Smooth muscle cell (in vitro differentiated cells): ENCODE measurements at regions not wholly inside any gene's neighbourhood (a gene's known extent, or its start where the extent isn't known, plus 50 kb on each side); places are given as distances from the start of the nearest gene placed in this dataset.

Experiments
- DNase-seq: peaks from one replicate; lab custom pipeline; 2025; ENCODE audit not compliant: unreplicated experiment; lab: John Stamatoyannopoulos, UW
- H2AFZ ChIP-seq: fragments of 200-600 bp; sonication (generic); 2 replicates; pipeline ENCODE4 v1.6.0; 2016; ENCODE audit warnings: antibody characterized with exemption, low read depth, mild to moderate bottlenecking
- H3F3A ChIP-seq: fragments of 200-600 bp; sonication (generic); 2 replicates; pipeline ENCODE4 v1.6.0; 2017; ENCODE audit warnings: antibody characterized with exemption, low read depth
- H3K27ac ChIP-seq: fragments of 200-600 bp; sonication (generic); 2 replicates; pipeline ENCODE4 v1.5.1; 2016; ENCODE audit warnings: low read depth, mild to moderate bottlenecking
- H3K27me3 ChIP-seq: fragments of 200-600 bp; sonication (generic); 2 replicates; pipeline ENCODE4 v1.6.1; 2016; ENCODE audit warnings: low read depth, mild to moderate bottlenecking
- H3K36me3 ChIP-seq: fragments of 200-600 bp; sonication (generic); 2 replicates; pipeline ENCODE4 v1.5.1; 2016; ENCODE audit warnings: low read depth
- H3K4me1 ChIP-seq: fragments of 200-600 bp; sonication (generic); 2 replicates; pipeline ENCODE4 v1.5.1; 2016; ENCODE audit warnings: low read depth
- H3K4me2 ChIP-seq: fragments of 200-600 bp; sonication (generic); 2 replicates; pipeline ENCODE4 v1.6.0; 2016; ENCODE audit warnings: mild to moderate bottlenecking
- H3K4me3 ChIP-seq: fragments of 200-600 bp; sonication (generic); 2 replicates; pipeline ENCODE4 v1.5.1; 2016; ENCODE audit warnings: mild to moderate bottlenecking
- H3K79me2 ChIP-seq: fragments of 200-600 bp; sonication (generic); 2 replicates; pipeline ENCODE4 v1.6.0; 2016; ENCODE audit warnings: low read depth, mild to moderate bottlenecking
- H3K9ac ChIP-seq: fragments of 200-600 bp; sonication (generic); 2 replicates; pipeline ENCODE4 v1.6.0; 2016; ENCODE audit warnings: low read depth
- H3K9me3 ChIP-seq: fragments of 200-600 bp; sonication (generic); replicated peaks from 2 replicates; pipeline ENCODE4 v1.5.1; 2016; ENCODE audit warnings: low read depth
- H4K20me1 ChIP-seq: fragments of 200-600 bp; sonication (generic); 2 replicates; pipeline ENCODE4 v1.6.0; 2016; ENCODE audit warnings: low read depth
- CTCF ChIP-seq: fragments of 200-600 bp; sonication (generic); IDR thresholded peaks from 2 replicates; pipeline ENCODE4 v1.5.1; 2017; ENCODE audit warnings: borderline replicate concordance, mild to moderate bottlenecking, antibody characterized with exemption; ENCODE audit not compliant: insufficient read depth, poor library complexity, severe bottlenecking
- WGBS: methylation state at CpG from one replicate; pipeline ENCODE4 v1.1.7; 2016; ENCODE audit warnings: low lambda C conversion rate; 5-methylcytosine and 5-hydroxymethylcytosine counted together

- Histone ChIP-seq H3K27ac (no peak overlapping the region), H3K4me3 (no peak overlapping the region), H3K9me3 (no peaks in the 10 kb centered on the region), H4K20me1 (no peaks in the 10 kb centered on the region), H3K4me2 (no peak overlapping the region), H3F3A (peaks cover 6% of the 10 kb centered on the region), H3K27me3 (no peaks in the 10 kb centered on the region), H3K9ac (no peak overlapping the region), H2AFZ (no peak overlapping the region), H3K36me3 (no peaks in the 10 kb centered on the region), H3K79me2 (no peaks in the 10 kb centered on the region), H3K4me1 (peaks cover 7% of the 10 kb centered on the region)
- no peak for DNase-seq
- no peak for TF ChIP-seq CTCF
- 47% methylated on average over 2 of the region's 2 CpGs for WGBS
Observed at GRCh38 chr1:73167009-73167657, 884.8 kb upstream of the NEGR1 start.

DNA sequence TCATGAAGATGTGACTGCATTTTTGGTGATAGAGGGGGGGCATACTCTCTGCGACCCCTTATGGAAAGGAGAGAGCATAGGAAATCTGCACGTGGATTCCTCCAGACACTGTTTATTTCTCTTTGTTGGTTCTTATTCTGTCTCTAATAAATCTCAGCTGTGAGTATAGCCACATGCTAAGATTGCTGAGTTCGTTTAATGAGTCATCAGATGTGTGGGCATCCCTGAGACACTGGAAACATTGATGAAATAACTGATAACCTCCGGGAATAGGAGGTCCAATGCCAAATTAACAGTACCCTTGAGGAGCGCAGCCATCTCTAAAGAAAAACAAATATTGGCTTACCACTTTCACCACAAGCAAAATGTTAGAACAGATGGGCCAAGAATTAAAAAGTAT is 880.2 kb upstream of the NEGR1 start:
- Histone ChIP-seq H3K9me3 (no peaks in the 10 kb centered on the region), H3K9ac (peak overlapping the region; percentile 61), H3K36me3 (no peaks in the 10 kb centered on the region), H3K4me3 (no peak overlapping the region), H3K27me3 (no peaks in the 10 kb centered on the region), H3K4me2 (peak overlapping the region; percentile 68), H3K79me2 (no peaks in the 10 kb centered on the region), H3K27ac (peak overlapping the region; percentile 84), H3K4me1 (peaks cover 13% of the 10 kb centered on the region), H2AFZ (peak overlapping the region; percentile 50), H3F3A (peaks cover 15% of the 10 kb centered on the region), H4K20me1 (no peaks in the 10 kb centered on the region)
- no peak for DNase-seq
- WGBS = 11% methylated on average over 5 of the region's 5 CpGs
- TF ChIP-seq CTCF = no peak

GRCh38 chr1:73161418-73161817 is 879.1 kb upstream of the NEGR1 start:
- no peak for TF ChIP-seq CTCF
- no peaks in the 10 kb centered on the region for H3K9me3 ChIP-seq
- no peaks in the 10 kb centered on the region for H3K36me3 ChIP-seq
- no peaks in the 10 kb centered on the region for H4K20me1 ChIP-seq
- peak overlapping the region; percentile 50 for H2AFZ ChIP-seq
- H3K79me2 ChIP-seq = no peaks in the 10 kb centered on the region
- H3K27me3 ChIP-seq = no peaks in the 10 kb centered on the region
- H3K4me3 ChIP-seq = no peak overlapping the region
- H3F3A ChIP-seq = peaks cover 15% of the 10 kb centered on the region
- H3K4me1 ChIP-seq = peaks cover 13% of the 10 kb centered on the region
- H3K9ac ChIP-seq = peak overlapping the region; percentile 61
- H3K27ac ChIP-seq = peak overlapping the region; percentile 84
- H3K4me2 ChIP-seq = peak overlapping the region; percentile 68
- no peak for DNase-seq
- 68% methylated on average over 1 of the region's 1 CpG for WGBS

- no peak for TF ChIP-seq CTCF
- H3K36me3 ChIP-seq = no peaks in the 10 kb centered on the region
- no peaks in the 10 kb centered on the region for H3K9me3 ChIP-seq
- peaks cover 15% of the 10 kb centered on the region for H3F3A ChIP-seq
- 88% methylated on average over 1 of the region's 1 CpG for WGBS
- no peak for DNase-seq
- H2AFZ ChIP-seq = no peak overlapping the region
- no peak overlapping the region for H3K4me2 ChIP-seq
- H3K4me3 ChIP-seq = no peak overlapping the region
- no peaks in the 10 kb centered on the region for H4K20me1 ChIP-seq
- H3K4me1 ChIP-seq = peaks cover 13% of the 10 kb centered on the region
- H3K27me3 ChIP-seq = no peaks in the 10 kb centered on the region
- H3K79me2 ChIP-seq = no peaks in the 10 kb centered on the region
- peak overlapping the region; percentile 84 for H3K27ac ChIP-seq
- H3K9ac ChIP-seq = no peak overlapping the region
Observed at GRCh38 chr1:73160759-73161158, 878.4 kb upstream of the NEGR1 start.
